Left forelimb (tissue), 1 donor: ENCODE measurements at regions not wholly inside any gene's neighbourhood (a gene's known extent, or its start where the extent isn't known, plus 50 kb on each side); places are given as distances from the start of the nearest gene placed in this dataset.
A peak's percentile ranks its signal among the peaks of the same experiment; 100 is the strongest.
"Not testable (repeated sequence)": the region's sequence is repeated elsewhere in the genome, so short reads cannot be mapped to it uniquely, and the experiment has no call there.

Source experiments
- DNase-seq: peaks from one replicate; pipeline ENCODE4 v3.0.0-alpha.2; 2018; ENCODE audit warnings: low spot score

DNA sequence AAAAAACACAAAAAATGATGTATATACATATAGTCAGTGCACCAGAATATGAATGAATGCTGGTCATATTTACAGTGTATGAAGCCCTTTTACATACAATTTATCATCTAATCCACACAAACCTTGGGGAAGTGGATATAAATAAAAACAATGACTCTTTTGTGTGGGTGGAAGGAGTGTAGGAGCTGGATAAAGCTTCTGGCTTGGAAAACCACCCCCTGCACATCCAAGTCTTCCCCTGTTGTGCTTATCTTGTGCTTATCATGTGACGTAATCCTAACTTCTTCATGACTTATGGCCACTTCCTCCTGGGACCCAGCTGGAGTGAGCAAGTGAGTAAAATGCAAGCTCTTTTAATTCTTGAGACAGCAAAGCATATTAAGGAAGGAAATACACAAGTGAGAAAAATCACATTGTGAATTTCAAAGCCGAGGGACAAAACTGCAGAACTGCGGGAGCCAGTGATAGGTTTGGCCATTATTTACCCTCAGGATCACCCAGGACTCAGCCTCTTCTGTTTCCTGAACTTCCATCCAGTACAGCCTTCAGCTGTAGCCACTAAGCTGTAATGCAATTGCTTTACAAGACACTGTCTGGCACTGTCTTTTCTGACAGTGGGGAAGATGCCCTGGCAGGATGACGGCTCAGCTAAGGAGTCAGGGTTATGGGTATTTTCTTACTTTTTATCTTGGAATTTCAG lies 104.0 kb upstream of the PPM1J start:
- DNase-seq, result no peak

DNA sequence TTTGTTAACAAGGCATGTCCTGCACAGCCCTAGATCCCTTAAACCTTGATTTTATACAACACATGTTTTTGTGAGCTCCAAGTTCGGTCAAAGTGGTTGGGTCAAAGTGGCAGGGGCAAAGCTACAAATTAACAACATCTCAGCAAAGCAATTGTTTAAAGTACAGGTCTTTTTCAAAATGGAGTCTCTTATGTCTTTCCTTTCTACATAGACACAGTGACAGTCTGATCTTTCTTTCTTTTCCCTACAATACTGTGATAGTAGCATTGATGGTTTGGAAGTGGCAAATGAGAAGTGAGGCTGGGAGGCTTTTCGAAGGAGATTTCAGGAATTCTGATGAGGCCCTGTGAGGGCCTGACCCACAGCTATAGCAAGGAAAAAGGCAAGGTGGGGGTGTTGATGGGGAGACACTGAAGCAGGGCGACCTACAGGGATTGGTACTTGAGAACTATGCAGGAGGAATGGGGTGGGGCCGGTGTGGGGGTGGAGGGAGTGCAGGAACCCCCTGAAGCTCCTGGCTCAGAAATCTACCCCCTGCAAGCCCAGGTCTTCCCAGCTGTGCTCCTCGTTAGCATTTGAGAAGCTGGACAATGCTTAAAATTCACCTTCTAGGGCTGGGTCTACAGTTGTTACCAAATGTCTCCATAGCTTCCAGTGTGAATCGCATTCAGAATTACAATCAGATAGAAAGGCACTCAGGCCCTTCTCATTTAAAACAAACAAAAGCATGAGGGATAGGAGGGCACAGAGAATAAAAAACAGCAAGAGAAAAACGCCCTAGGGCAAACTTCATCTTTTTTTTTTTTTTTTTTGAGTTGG lies 102.6 kb upstream of the PPM1J start:
- DNase-seq, result no peak

DNA sequence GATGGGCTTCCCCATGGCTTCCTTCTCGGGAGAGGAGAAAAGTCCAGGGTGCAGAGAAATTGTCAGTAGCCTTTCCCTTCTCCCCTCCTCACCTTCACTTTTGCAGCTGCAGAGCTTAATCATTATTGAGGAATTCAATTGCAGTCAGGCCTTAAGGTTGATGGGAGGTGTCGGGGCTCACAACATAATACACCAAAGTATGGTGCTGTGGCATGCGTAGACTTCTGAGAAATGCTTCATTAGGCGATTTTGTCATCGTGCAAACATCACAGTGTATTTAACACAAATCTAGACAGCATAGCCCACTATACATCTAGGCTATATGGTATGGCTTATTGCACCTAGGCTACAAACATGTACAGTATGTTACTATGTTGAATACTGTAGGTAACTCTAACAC lies 100.2 kb upstream of the PPM1J start:
- DNase-seq, result no peak

DNA sequence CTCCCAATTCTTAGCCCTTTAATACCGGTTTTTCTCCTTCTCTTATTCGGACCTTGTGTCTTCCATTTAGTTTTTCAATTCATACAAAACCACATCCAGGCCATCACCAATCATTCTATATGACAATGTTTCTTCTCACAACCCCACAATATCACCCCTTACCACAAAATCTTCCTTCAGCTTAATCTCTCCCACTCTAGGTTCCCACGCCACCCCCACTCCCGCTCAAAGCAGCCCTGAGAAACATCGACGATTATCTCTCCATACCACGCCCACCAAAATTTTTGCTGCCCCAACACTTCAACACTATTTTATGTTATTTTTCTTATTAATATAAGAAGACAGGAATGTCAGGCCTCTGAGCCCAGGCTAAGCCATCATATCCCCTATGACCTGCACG lies 99.5 kb upstream of the PPM1J start:
- not testable (repeated sequence) for DNase-seq

DNA sequence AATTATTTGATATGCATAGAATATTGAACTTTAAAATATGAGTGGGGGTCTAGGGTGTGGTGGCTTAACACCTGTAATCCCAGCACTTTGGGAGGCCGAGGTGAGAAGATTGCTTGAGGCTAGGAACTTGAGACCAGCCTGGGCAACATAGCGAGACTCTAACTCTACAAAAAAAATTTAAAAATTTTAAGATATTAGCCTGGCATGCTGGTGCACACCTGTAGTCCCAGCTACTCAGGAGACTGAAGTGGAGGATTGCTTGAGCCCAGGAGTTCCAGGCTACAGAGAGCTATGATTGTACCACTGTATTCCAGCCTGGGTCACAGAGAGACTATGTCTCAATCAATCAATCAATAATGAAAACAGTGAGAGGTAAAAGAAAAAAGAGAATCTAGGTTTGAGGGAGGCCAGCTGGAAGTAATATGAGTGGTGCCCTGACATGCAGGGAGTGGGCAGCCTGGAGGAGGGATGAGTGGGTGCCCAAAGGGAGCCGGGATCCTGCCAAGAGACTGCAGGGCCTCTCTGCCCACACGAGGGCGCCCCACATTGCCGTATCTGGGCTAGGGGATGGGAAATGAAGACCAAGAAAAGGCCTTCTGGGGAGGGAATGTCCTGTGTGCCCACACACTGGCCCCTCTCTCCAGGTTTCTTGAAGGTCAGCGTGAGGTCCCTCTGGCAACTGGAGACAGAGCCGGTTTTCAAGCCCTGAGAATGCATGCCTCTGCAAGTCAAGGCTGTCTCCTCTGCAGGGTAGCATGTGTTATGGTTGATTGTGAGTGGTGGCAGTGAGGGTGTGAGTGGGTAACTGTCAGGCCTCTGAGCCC lies 93.9 kb upstream of the PPM1J start:
- peak; percentile 80 for DNase-seq

DNA sequence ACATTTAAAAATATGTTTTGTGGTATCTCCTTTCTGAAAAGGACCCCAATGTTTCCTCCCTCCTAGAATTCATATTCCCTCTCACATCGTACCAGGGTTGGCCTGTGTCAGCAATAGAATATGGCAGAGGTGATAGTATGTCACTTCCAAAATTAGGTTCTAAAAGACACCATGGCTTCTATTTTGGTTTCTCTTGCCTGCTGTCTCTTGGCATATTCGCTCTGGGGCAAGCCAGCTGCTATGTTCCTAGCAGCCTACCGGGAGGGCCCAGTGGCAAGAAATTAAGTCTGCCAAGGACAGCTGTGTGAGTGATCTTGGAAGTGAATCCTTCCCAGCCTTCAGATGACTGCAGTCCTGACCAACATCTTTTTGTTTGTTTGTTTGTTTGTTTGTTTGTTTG lies 92.9 kb upstream of the PPM1J start:
- no peak for DNase-seq

DNA sequence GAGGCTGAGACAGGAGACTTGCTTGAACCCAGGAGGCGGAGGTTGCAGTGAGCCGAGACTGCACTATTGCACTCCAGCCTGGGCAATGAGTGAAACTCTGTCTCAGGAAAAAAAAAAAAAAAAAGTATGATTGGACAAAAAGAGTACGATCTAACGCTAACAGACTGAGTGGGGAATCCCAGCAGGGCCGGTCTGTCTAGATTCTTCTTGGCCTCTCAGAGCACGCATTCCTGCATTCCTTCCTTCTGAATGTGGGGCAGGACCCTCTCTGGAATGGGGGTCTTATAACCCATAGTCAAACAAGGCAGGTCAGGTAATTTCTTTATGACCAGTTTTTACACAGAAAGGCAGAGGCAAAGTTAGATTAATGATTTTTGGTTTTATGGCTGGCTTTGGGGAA lies 92.0 kb upstream of the PPM1J start:
- no peak for DNase-seq

DNA sequence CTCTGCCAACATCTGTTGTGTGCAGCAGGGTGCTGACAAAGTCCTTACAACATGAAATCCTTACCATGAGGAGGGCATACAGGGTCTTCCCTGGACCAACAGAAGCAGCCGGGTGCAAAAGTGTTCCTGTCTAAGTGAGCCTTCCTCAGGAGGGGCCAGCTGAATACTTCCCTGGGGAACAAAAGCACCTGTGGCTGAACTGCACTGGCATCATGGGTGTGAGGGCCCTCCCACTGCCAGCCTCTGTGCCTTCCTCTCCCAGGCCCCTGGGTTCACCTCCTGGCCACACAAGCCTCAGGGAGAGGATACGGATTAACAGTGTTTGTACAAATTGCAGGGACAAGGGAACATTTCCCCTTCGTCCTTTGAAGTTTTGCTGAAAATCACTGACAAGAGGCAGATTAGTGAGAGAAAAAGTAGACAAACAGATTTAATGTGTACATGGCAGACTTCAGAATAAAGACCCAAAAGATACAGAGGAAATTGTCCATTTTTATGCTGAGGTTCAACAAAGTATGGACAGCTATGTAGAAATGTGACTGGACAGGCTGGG lies 91.0 kb upstream of the PPM1J start:
- no peak for DNase-seq

DNA sequence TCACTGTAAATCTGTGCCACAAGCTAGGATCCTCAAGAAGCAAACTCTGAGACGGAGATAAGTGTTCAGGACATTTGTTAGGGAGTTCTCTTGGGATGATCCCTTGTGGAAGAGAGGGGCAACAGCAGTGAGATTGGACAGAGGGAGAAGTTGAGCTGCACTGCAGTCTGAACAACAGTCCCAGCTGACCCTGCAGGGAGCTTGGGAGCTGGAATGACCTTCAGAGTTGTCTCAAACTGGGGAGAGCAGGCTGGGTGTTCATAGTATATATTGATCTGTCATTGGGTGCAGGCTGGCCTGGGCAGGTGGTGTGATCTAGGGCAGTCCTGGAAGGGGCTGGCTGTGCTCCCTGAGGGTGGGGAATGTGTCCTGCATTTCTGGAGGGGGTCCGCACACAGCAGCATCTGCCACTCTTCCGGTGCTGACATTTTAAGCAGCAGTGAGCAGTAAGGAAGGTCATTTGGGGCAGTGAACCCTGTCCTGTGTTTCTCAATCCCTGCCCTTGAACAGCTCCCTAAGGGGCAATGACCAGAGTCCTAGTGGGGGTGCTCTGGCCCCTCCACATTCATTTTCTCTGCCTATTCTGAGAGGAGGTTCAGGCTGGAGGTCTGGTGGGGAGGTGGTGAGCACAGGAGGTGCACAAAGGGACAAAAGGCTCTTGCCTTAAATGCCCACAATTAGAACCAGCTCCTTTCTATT lies 90.2 kb upstream of the PPM1J start:
- DNase-seq, result no peak

DNA sequence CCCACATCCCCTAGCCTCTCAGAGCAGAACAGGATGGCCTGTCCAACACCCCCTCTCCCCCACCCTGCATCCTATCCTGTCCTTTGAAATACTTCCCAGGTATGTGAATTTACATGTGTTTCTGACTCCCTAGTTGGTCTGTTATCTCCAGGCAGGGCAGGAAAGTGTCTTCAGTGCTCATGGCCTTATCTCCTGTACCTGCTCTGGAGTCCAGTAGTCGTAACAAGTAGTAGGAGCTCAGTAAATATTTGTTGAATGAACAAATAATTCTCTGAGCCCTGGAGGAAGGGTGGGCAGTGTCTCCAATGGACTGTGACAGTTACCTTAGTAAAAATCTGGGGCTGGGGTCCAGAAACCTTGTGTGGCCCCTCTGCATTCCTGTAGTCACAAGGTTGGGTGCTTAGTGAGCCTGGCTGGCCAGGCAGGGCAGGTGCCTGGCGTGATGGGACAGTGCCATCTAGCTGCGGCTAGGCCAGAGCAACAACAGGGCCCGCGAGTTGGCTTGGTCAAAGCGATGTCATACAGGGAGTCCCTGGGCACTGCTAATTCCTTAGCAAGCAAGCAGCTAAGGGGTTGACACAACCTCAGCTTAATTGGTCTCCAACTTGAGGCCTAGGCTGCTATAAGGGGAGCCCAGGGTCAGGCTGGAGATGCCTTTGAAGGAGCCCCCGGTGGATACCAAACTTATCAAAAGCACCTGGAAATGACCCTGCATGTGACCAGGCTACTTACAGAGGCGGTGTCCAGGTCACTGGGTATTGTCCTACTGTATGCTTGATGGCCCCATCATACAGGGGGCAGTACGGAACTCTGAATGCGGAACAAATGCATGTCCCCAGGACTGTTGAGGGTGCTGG lies 89.0 kb upstream of the PPM1J start:
- DNase-seq, result no peak

DNA sequence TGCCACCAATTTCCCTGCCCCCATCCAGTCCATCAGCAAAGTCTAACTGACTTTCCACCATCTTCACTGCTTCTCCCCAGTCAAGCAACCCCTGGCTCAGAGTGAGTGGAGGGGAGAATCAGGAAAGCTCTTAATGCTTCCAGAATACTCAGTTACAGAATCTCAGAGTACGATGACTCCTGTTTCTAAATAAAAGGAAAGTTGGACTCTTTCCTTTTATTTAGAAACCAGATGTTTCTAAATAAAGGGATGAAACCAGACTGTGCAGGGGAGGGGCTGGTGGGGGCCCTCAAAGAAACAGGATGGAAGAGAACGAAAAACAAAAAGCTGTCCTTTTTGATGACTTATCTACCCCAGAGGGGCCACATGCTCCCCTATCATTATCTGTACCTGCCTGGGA lies 85.2 kb upstream of the PPM1J start:
- DNase-seq, result no peak

DNA sequence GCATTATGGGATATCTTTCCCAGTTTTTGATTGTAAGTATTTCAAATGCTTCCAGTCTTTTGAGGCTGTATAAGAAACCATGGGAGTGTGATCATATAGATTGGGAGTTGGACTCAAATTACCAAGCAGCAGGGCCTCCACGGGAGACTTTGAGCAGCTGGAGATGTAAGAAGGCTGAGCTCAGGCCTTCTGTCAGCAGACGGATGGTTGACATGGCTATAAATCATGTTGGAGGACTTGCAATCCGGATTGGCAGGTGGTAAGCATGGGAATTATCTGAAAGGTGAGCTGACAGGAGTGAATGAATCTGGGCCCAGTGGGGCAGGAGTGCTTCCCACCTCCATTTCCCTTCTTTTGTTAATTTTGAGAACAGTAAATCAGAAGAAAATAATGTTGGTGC lies 83.2 kb upstream of the PPM1J start:
- DNase-seq, result no peak

DNA sequence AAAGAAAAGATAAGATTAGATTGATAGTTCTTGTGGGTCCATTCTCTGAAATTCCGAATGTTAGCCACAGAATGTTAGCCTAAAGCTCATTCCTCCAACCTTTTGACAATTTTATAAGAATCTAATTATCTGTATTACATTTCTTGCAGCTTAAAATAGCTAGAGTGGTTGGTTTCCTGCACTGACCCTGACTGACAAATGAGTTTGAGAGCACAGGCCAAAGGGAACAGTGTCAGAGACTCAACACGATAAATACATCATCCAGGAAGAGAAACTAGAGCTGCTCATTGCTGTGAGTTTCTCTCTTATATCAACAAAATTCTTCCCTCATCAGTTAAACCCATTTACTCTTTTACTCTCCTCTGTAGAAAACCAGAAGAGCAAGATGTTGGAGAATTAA lies 82.1 kb upstream of the PPM1J start:
- DNase-seq, result no peak

DNA sequence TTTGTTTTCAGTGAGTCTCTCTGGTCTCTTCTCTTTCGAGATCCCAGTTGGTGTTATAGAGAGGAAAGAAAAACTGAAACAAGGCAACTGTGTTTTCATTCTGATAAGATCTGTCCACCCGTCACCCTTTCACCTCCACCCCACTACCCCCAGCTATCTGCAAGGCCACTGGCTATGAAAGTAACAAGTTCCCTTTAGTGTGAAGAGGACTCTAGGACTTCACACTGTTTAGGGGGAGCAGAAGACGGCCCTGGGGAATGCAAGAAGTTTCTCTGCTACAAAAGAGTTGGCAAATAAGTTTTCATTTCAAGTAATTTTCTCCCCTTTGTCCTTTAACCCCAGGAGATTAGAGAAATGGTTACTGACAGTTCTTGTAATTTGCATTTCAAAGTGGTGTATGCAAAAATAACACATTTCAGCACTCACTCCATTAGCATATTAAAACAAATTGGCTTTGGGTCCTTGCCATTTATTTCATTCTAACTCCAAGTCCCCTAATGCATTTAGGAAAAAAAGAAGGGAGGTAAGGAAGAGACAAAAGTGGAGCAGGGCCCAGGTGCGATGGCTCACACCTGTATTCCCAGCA lies 79.6 kb upstream of the PPM1J start:
- no peak for DNase-seq

DNA sequence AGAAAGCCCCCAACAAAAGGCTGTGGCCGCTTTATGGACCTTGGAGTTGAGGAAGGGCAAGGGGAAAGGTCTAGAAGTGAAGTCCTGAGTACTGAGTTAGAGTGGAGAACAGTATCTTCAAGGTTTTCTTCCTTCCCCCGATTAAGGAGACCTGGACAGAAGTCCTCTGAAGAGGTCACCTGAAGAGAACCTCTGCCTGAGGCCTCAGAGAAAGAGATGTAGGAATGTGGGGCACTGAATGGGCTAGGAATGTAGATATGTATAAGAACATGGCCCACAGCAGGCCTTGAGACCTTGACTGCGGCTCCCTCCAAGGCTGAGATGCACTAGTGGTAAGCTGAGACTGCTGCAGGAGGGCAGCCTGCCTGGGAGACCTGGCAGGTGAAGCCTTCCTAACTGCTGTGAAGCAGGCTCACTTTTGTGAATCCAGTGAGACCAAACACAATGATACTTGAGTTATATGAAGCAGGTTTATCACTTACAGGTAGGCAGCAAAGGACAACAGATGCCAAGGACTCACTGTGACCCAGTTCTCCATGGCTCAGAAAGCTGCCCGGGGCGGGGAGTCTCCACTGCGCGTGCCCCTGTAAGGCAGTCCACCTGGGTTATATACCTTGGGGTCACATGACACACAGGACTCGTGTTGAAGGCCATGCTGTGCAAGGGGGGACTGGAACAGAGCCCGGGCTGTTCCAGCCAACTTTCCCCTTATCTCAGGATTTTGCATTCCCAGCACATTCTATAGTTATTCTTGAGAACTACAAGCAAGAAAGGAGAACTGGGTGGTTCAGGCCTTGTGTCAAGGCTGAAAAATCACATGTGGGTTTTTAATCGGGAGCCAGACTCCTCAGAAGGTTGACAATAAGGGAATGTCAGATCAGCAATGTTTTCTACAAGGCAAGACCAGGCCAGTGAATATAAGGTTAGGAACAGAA lies 78.8 kb upstream of the PPM1J start:
- DNase-seq, result no peak

DNA sequence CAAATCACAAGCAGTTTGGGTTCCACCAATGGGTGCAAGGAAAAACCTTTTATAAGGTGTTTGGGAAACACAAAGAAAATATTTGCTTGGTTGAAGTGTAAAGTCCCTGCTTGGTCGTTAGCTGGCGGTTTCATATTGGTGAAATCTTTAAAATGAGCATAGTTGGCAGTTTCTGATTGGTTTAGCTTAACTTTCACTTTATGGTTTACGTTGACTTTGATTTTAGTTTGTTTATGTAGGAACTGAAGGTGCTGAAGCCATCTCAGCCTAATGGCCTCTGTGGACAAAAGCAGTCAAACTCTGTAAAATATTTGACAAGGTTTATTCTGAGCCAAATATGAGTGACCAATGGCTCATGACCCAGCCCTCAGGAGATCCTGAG lies 76.6 kb upstream of the PPM1J start:
- DNase-seq, result no peak

DNA sequence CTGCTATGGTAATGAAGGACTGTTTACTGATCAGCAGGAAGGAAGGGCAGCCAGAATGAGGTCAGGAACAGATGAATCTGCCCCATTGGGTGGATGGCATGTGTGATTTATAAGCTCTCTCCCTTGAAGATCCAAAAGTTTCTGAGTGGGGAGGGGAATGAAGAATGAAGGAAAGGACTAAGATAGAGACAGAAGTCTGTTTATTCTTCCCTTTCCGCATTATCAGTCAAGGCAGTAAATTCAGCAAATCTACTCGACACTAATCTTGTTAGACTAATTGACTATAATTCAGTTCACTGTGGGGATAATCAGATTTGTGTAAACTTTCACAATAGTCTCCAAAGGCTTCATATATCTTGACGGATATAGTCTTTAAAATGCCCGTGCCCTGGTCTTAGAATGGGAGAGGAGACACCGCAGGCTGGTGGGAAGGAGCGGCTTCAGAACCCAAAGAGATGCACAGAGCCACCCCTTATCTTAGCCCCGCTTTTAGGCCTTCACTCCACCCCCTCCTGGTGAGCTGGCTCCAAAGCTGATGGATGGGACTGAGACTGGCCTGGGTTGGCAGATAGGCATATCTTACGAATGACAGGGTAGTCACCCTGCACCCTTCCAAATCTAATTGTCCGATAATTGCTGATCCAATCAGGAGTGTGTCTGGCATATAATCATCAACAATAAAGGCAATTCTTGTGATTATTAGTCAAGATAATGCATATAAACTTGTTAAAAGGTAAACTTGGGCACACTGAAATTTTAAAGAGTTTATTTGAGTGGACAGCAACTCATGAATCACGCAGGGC lies 76.0 kb upstream of the PPM1J start:
- no peak for DNase-seq

DNA sequence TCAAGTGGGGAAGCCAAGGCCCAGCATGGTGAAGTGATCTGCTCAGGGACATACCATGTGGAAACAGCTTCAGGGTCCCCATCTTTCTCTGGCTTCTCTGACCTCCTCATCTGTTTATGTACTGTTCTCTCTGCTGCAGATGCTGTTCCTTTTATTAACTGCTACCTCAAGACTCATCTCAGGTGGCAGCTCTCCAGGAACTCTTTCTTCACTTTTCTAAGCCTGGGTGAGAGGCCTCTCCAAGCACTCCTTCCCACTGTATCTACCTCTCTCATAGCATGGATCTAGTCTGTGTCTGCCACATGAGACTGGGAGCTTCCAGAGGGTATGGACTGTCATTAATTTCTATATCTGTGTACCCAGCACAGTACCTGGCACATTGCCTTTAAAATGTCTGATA lies 73.4 kb upstream of the PPM1J start:
- DNase-seq, result no peak

DNA sequence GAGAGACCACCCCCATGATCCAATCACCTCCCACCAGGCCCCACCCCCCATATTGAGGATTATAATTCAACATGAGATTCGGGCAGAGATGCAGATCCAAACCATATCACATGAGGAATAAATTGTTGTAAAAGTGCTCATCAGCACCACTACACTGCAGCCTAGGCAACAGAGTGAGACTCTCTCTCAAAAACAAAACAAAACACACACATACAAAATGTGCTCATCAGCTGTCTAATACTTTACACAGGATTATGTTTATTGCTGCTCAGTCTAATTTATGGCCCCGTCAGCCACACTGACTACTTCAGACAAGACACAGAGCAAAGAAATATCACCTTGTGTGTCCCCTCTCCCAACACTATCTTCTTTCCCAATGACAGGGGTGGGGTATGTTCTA lies 72.9 kb upstream of the PPM1J start:
- no peak for DNase-seq
